PC-9 (cell line): ENCODE measurements at regions not wholly inside any gene's neighbourhood (a gene's known extent, or its start where the extent isn't known, plus 50 kb on each side); places are given as distances from the start of the nearest gene placed in this dataset.

Source experiments
- BruUV-seq: library from RNA; stranded (reverse); fragments of 400-500 nt; replicated peaks from 2 replicates; lab custom pipeline; 2021; lab: Mats Ljungman, UMichigan
- CTCF ChIA-PET: fragments of 300-600 bp; sonication (Branson Sonifier 250); formaldehyde crosslinking; loops from one replicate; lab custom pipeline; 2022; ENCODE audit warnings: antibody characterized with exemption; lab: Charles Lee
- POLR2A ChIA-PET: fragments of 300-600 bp; sonication (Branson Sonifier 250); formaldehyde crosslinking; loops from one replicate; lab custom pipeline; 2022; ENCODE audit warnings: antibody characterized with exemption; ENCODE audit not compliant: unreplicated experiment; lab: Charles Lee
- DNase-seq, 2 experiments: peaks; one replicate each; pipeline versions ENCODE4 v3.0.0 to v3.0.0-alpha.2; 2015 to 2022; ENCODE audit warnings: mixed read lengths in 1 of 2
- H2AFZ ChIP-seq: fragments of 200-600 bp; sonication (generic); 2 replicates; pipeline ENCODE4 v1.8.1; 2017; ENCODE audit warnings: antibody characterized with exemption
- H3F3A ChIP-seq: fragments of 200-600 bp; sonication (generic); 2 replicates; pipeline ENCODE4 v1.8.1; 2017; ENCODE audit warnings: antibody characterized with exemption, mild to moderate bottlenecking, low read depth; ENCODE audit not compliant: insufficient read depth
- H3K27ac ChIP-seq: fragments of 200-600 bp; sonication (generic); 2 replicates; pipeline ENCODE4 v1.6.1; 2016; ENCODE audit warnings: mixed run types
- H3K27me3 ChIP-seq: fragments of 200-600 bp; sonication (generic); 2 replicates; pipeline ENCODE4 v1.6.1; 2016; ENCODE audit warnings: low read depth, mixed run types; ENCODE audit not compliant: insufficient read depth
- H3K36me3 ChIP-seq: fragments of 200-600 bp; sonication (generic); 2 replicates; pipeline ENCODE4 v1.6.1; 2016; ENCODE audit warnings: low read depth, mixed run types
- H3K4me1 ChIP-seq: fragments of 200-600 bp; sonication (generic); replicated peaks from 2 replicates; pipeline ENCODE4 v1.6.1; 2016; ENCODE audit warnings: mixed run types; ENCODE audit not compliant: insufficient read depth
- H3K4me2 ChIP-seq: fragments of 200-600 bp; sonication (generic); 2 replicates; pipeline ENCODE4 v1.6.1; 2017; ENCODE audit warnings: mixed run types
- H3K4me3 ChIP-seq: fragments of 200-600 bp; sonication (generic); 2 replicates; pipeline ENCODE4 v1.6.1; 2016; ENCODE audit warnings: mixed run types
- H3K79me2 ChIP-seq: fragments of 200-600 bp; sonication (generic); 2 replicates; pipeline ENCODE4 v1.6.1; 2017; ENCODE audit warnings: low read depth, mixed run types
- H3K9me2 ChIP-seq: fragments of 200-600 bp; sonication (generic); 2 replicates; pipeline ENCODE4 v1.8.1; 2017; ENCODE audit warnings: mild to moderate bottlenecking; ENCODE audit not compliant: insufficient read depth
- H3K9me3 ChIP-seq: fragments of 200-600 bp; sonication (generic); 2 replicates; pipeline ENCODE4 v1.8.1; 2016; ENCODE audit warnings: low read depth; ENCODE audit not compliant: insufficient read depth
- H4K20me1 ChIP-seq: fragments of 200-600 bp; sonication (generic); 2 replicates; pipeline ENCODE4 v1.8.1; 2017; ENCODE audit not compliant: insufficient read depth
- EZH2 ChIP-seq: fragments of 200-600 bp; sonication (generic); IDR thresholded peaks from 2 replicates; pipeline ENCODE4 v1.8.0; 2017; ENCODE audit warnings: antibody characterized with exemption, low read depth
- intact Hi-C: fragments of 100-400 bp; cut with micrococcal nuclease; formaldehyde crosslinking; loops from one replicate; pipeline ENCODE4 v1.10.0; 2022; ENCODE audit not compliant: unreplicated experiment
- TF ChIP-seq, protein P1 (sequence below): fragments of 200-600 bp; sonication (generic); conservative IDR thresholded peaks from 2 replicates; pipeline ENCODE4 v1.6.1; 2017; ENCODE audit warnings: mixed run types, antibody characterized with exemption, mild to moderate bottlenecking, moderate library complexity

DNA sequence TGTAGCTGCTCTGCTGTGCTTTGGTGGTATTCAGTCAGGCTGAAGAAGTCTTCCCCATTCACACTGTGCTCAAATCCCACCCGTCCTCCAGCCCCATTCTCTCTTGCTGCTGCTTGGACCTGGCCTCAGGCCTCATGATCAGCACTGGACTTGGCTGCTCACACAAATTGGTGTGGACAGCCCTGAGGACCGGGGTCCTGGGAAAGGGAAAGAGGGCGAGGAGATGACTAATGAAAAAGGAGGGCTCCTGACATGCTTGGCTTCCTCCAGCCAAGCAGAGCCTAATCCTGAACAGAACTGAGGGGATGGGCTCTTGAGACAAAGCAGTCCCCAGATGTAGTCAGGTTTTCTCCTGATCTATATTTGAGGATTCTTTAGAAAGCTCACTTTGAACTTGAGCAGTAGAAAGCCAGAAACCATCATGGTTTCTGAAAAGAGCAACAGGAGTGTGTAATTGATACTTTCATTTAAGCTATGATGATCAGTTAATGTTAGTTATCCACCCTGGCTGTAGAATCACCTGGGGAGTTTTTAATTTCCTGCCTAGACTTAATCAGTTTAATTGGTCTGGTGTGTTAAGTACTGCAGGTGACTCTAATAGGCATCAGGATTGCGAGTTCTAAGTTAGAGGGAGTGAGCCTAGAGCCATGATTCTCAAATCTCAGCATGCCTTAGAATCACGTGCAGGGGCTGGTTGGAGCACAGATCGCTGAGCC lies 79.4 kb upstream of the THBS1 start:
- Histone ChIP-seq H3K9me3 (no peaks in the 10 kb centered on the region), H3K4me2 (no peak overlapping the region), H3K9me2 (no peaks in the 10 kb centered on the region), H3K36me3 (no peaks in the 10 kb centered on the region), H2AFZ (no peak overlapping the region), H3K27ac (no peak overlapping the region), H3K4me3 (no peak overlapping the region), H3K27me3 (no peaks in the 10 kb centered on the region), H3K4me1 (no peaks in the 10 kb centered on the region), H3K79me2 (no peaks in the 10 kb centered on the region), H4K20me1 (no peaks in the 10 kb centered on the region), H3F3A (no peaks in the 10 kb centered on the region)
- intact Hi-C loops: no loop called here
- no peak for TF ChIP-seq EZH2
- TF ChIP-seq, protein P1, sequence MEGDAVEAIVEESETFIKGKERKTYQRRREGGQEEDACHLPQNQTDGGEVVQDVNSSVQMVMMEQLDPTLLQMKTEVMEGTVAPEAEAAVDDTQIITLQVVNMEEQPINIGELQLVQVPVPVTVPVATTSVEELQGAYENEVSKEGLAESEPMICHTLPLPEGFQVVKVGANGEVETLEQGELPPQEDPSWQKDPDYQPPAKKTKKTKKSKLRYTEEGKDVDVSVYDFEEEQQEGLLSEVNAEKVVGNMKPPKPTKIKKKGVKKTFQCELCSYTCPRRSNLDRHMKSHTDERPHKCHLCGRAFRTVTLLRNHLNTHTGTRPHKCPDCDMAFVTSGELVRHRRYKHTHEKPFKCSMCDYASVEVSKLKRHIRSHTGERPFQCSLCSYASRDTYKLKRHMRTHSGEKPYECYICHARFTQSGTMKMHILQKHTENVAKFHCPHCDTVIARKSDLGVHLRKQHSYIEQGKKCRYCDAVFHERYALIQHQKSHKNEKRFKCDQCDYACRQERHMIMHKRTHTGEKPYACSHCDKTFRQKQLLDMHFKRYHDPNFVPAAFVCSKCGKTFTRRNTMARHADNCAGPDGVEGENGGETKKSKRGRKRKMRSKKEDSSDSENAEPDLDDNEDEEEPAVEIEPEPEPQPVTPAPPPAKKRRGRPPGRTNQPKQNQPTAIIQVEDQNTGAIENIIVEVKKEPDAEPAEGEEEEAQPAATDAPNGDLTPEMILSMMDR: no peak
- CTCF ChIA-PET: no interaction called here
- no TSS peak for BruUV-seq
- DNase-seq: no peak
- POLR2A ChIA-PET: no interaction called here

DNA sequence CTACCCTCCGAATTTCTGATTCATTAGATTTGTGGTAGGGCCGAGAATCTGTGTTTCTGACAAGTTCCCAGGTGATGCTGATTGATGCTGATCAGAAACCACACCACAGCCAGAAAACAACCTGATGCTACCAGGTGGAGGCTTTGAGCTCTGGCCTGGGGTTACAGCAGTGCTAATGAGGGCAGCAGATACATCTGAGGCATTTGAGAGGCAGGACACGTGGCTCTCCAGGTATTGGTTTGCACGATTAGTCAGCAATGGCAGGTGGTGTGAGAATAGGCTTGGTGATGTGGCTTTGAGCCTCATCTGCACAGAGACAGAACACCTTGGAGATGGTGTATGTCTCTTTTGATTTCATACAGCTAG lies 78.8 kb upstream of the THBS1 start:
- Histone ChIP-seq H3K4me3 (no peak overlapping the region), H3K9me3 (no peaks in the 10 kb centered on the region), H3K27ac (no peak overlapping the region), H2AFZ (no peak overlapping the region), H3K4me1 (no peaks in the 10 kb centered on the region), H3K36me3 (no peaks in the 10 kb centered on the region), H3K9me2 (no peaks in the 10 kb centered on the region), H3K27me3 (no peaks in the 10 kb centered on the region), H3K4me2 (no peak overlapping the region), H3K79me2 (no peaks in the 10 kb centered on the region), H4K20me1 (no peaks in the 10 kb centered on the region), H3F3A (no peaks in the 10 kb centered on the region)
- ChIA-PET POLR2A (no interaction called here), CTCF (no interaction called here)
- DNase-seq: no peak
- intact Hi-C loops: no loop called here
- BruUV-seq: no TSS peak
- no peak for TF ChIP-seq EZH2
- TF ChIP-seq, protein P1: no peak

DNA sequence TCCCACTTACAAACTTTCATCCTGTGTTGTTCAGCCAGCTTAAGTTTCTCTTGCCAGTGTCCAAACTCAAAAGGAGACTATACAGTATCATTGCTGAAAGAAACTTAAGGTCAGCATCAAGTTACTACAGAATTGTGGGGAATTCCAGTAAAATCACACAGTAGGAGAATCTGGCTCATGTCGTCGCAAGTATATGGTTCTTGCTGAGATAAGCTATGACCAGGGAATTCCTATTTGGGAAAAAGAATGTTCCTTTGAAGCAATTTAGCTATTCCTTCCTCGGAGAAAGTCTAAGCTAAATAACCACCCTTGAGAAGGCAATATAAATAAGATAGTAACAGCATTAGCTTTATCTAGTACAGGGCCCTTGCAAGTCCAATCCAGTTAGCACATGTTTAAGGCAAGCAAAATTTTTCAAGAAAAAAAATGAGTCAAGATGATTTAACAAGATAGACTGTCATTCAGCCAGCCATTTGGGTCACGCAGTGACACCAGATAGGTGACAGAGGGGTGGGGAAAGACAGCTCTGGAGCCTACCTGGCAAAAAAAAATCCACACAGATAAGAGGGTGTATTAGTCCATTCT lies 78.2 kb upstream of the THBS1 start:
- CTCF ChIA-PET: no interaction called here
- TF ChIP-seq, protein P1: no peak
- TF ChIP-seq EZH2: no peak
- Histone ChIP-seq H3K9me3 (no peaks in the 10 kb centered on the region), H3K79me2 (no peaks in the 10 kb centered on the region), H3K27me3 (no peaks in the 10 kb centered on the region), H3K4me3 (no peak overlapping the region), H3F3A (no peaks in the 10 kb centered on the region), H2AFZ (no peak overlapping the region), H3K9me2 (no peaks in the 10 kb centered on the region), H3K4me2 (no peak overlapping the region), H3K4me1 (no peaks in the 10 kb centered on the region), H4K20me1 (no peaks in the 10 kb centered on the region), H3K36me3 (no peaks in the 10 kb centered on the region), H3K27ac (no peak overlapping the region)
- intact Hi-C loops: no loop called here
- no peak for DNase-seq
- POLR2A ChIA-PET: no interaction called here
- BruUV-seq: no TSS peak
